K562 (cell line): ENCODE measurements at regions not wholly inside any gene's neighbourhood (a gene's known extent, or its start where the extent isn't known, plus 50 kb on each side); places are given as distances from the start of the nearest gene placed in this dataset.

Source experiments
- ATAC-seq: fragments of 200-7000 bp; cut with Tn5 transposase; 3 replicates; pipeline ENCODE4 v1.9.1; 2020; ENCODE audit warnings: moderate library complexity
- BruUV-seq: library from RNA; stranded (reverse); fragments of 400-500 nt; replicated peaks from 2 replicates; lab custom pipeline; 2021; lab: Mats Ljungman, UMichigan
- CTCF ChIA-PET: fragments of 300-600 bp; formaldehyde crosslinking; extraction: SDS; loops from one replicate; lab custom pipeline; 2021; ENCODE audit warnings: low intra/inter-chr PET ratio; lab: Yijun Ruan, JAX
- POLR2A ChIA-PET: fragments of 300-600, 350-650 bp; sonication (Branson Sonifier 250); formaldehyde crosslinking; extraction: SDS; loops from one replicate; lab custom pipeline; 2021; ENCODE audit warnings: antibody characterized with exemption, inconsistent platforms; lab: Yijun Ruan, JAX
- DNase-seq, 4 experiments: peaks; one replicate each; pipeline versions ENCODE4 v3.0.0 to v3.0.0-alpha.2; 2011 to 2018; ENCODE audit warnings: low spot score in 3 of 4, mixed read lengths in 3 of 4; ENCODE audit errors: extremely low read depth in 1 of 4
- FAIRE-seq: peaks from 2 replicates; lab custom pipeline; 2011; peaks lifted over from hg19 to GRCh38; lab: Jason Lieb, UNC
- H2AFZ ChIP-seq: 2 replicates; pipeline ENCODE4 v1.6.0; 2011; ENCODE audit warnings: low read depth, low read length, control low read depth, inconsistent platforms
- H3K27ac ChIP-seq: fragments of 200-600 bp; 3 replicates; pipeline ENCODE4 v1.8.0; 2011; ENCODE audit warnings: low read depth, mild to moderate bottlenecking, control low read depth, inconsistent platforms, low read length, moderate library complexity, mixed read lengths; ENCODE audit errors: extremely low read depth
- H3K27me3 ChIP-seq, 2 experiments: fragments of 300-600 bp in 1 of 2; 2 replicates in 1 of 2; 3 replicates in 1 of 2; pipeline versions ENCODE4 v1.6.0 to v1.8.0; 2011; ENCODE audit warnings: inconsistent platforms in 2 of 2, low read length in 2 of 2, mild to moderate bottlenecking in 1 of 2, mixed read lengths in 1 of 2, moderate library complexity in 1 of 2; ENCODE audit not compliant: control insufficient read depth in 2 of 2, insufficient read depth in 2 of 2
- H3K36me3 ChIP-seq: fragments of 300-600 bp; 3 replicates; pipeline ENCODE4 v1.8.0; 2011; ENCODE audit warnings: mild to moderate bottlenecking, low read length, inconsistent platforms; ENCODE audit not compliant: control insufficient read depth, insufficient read depth
- H3K4me1 ChIP-seq, 2 experiments: fragments of 200-600 bp in 1 of 2; replicated peaks in 1 of 2; 2 replicates in 1 of 2; 3 replicates in 1 of 2; pipeline versions ENCODE4 v1.5.1 to v1.8.0; 2011; ENCODE audit warnings: inconsistent platforms in 2 of 2, low read length in 2 of 2, mild to moderate bottlenecking in 1 of 2, mixed read lengths in 1 of 2, moderate library complexity in 1 of 2; ENCODE audit not compliant: control insufficient read depth in 2 of 2, insufficient read depth in 2 of 2
- H3K4me2 ChIP-seq: 2 replicates; pipeline ENCODE4 v1.6.1; 2011; ENCODE audit warnings: low read length, control low read depth, inconsistent platforms, mixed read lengths; ENCODE audit not compliant: insufficient read depth
- H3K4me3 ChIP-seq: fragments of 200-600 bp; sonication (generic), shearing (Covaris generic); 2 replicates; pipeline ENCODE4 v1.5.1; 2016; ENCODE audit warnings: control low read depth, inconsistent platforms
- H3K79me2 ChIP-seq: fragments of 200-600 bp; 3 replicates; pipeline ENCODE4 v1.8.0; 2011; ENCODE audit warnings: low read length, inconsistent platforms; ENCODE audit not compliant: control insufficient read depth, insufficient read depth
- H3K9ac ChIP-seq, 2 experiments: 2 replicates each; pipeline versions ENCODE4 v1.6.0 to v1.6.1; 2011; ENCODE audit warnings: low read depth in 2 of 2, low read length in 2 of 2, control low read depth in 1 of 2, inconsistent platforms in 1 of 2, mild to moderate bottlenecking in 1 of 2, mixed read lengths in 1 of 2; ENCODE audit not compliant: insufficient read depth in 1 of 2
- H3K9me1 ChIP-seq: one replicate; pipeline ENCODE4 v1.6.0; 2011; ENCODE audit warnings: inconsistent platforms, mild to moderate bottlenecking, low read length, moderate library complexity; ENCODE audit not compliant: control insufficient read depth, insufficient read depth
- H3K9me3 ChIP-seq: replicated peaks from 2 replicates; pipeline ENCODE4 v1.5.1; 2011; ENCODE audit warnings: low read depth, low read length, inconsistent platforms; ENCODE audit not compliant: control insufficient read depth, insufficient read depth
- H4K20me1 ChIP-seq: replicated peaks from 2 replicates; pipeline ENCODE4 v1.6.1; 2011; ENCODE audit warnings: low read length, inconsistent platforms, mixed read lengths; ENCODE audit not compliant: control insufficient read depth, insufficient read depth
- HNRNPLL ChIP-seq: fragments of 200-400 bp; formaldehyde crosslinking; IDR thresholded peaks from 2 replicates; pipeline ENCODE4 v1.6.1; 2017; ENCODE audit warnings: low read length, low read depth, mild to moderate bottlenecking; ENCODE audit not compliant: poor library complexity, severe bottlenecking
- SMAD3 ChIP-seq: fragments of 450-650 bp; formaldehyde crosslinking; conservative IDR thresholded peaks from 2 replicates; pipeline ENCODE4 v1.4.0; 2020; ENCODE audit warnings: mild to moderate bottlenecking
- whole genome bisulfite sequencing: fragments of 100-300 bp; shearing (Covaris generic); methylation state at CpG from one replicate; pipeline ENCODE4 v1.1.6; 2016; ENCODE audit warnings: low coverage, mixed read lengths; ENCODE audit not compliant: insufficient coverage; ENCODE audit errors: missing lambda C conversion rate; 5-methylcytosine and 5-hydroxymethylcytosine counted together
- in situ Hi-C: fragments of 300-500 bp; cut with MboI; formaldehyde crosslinking; loops from 4 replicates; pipeline ENCODE4 v1.15.0; 2018; ENCODE audit warnings: inconsistent platforms, mixed read lengths
- intact Hi-C: fragments of 100-400 bp; cut with micrococcal nuclease; formaldehyde crosslinking; loops from 2 replicates; pipeline ENCODE4 v1.14.2; 2022
- TF ChIP-seq, protein P1 (sequence below), 2 experiments: fragments of 450-650 bp; conservative IDR thresholded peaks; 2 replicates each; pipeline ENCODE4 v1.6.1; 2017; ENCODE audit warnings: mild to moderate bottlenecking in 2 of 2, moderate library complexity in 2 of 2
- TF ChIP-seq, protein P2 (sequence below): fragments of 450-650 bp; conservative IDR thresholded peaks from 2 replicates; pipeline ENCODE4 v1.6.1; 2016; ENCODE audit warnings: missing genetic modification characterization, low read depth, mild to moderate bottlenecking, control low read depth, missing compliant biosample characterization

DNA sequence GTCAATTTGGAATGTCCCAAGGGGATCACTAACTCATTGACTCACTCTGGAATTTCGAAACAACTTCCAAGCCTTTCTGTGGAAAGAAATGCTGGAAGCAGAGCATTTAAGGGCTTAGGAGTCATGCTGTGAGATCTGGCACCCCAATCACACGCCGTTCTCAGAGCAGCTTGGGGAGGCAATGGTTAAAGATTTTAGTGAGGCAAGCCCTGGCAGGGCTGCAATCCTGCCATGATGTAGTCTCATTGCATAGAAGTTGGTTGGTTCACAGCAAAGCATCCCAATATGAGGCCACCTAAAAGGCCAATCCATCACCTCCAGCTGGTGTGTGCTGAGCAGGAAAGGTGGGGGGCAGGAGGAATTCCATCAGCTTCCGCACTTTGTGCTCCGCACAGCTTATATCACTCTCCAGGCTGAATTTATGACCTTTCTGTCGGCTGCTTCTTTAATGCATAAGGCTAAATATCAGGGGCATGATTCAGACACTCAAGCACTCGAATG is 1043.9 kb upstream of the POU3F3 start:
- no peak overlapping the region for H3K4me3 ChIP-seq
- no peak for TF ChIP-seq HNRNPLL
- TF ChIP-seq SMAD3 (CRISPR knock-in tag) = no peak
- TF ChIP-seq, protein P1, sequence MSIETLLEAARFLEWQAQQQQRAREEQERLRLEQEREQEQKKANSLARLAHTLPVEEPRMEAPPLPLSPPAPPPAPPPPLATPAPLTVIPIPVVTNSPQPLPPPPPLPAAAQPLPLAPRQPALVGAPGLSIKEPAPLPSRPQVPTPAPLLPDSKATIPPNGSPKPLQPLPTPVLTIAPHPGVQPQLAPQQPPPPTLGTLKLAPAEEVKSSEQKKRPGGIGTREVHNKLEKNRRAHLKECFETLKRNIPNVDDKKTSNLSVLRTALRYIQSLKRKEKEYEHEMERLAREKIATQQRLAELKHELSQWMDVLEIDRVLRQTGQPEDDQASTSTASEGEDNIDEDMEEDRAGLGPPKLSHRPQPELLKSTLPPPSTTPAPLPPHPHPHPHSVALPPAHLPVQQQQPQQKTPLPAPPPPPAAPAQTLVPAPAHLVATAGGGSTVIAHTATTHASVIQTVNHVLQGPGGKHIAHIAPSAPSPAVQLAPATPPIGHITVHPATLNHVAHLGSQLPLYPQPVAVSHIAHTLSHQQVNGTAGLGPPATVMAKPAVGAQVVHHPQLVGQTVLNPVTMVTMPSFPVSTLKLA (conservative IDR thresholded peaks at IDR 0.05) = no peak
- TF ChIP-seq, protein P2, sequence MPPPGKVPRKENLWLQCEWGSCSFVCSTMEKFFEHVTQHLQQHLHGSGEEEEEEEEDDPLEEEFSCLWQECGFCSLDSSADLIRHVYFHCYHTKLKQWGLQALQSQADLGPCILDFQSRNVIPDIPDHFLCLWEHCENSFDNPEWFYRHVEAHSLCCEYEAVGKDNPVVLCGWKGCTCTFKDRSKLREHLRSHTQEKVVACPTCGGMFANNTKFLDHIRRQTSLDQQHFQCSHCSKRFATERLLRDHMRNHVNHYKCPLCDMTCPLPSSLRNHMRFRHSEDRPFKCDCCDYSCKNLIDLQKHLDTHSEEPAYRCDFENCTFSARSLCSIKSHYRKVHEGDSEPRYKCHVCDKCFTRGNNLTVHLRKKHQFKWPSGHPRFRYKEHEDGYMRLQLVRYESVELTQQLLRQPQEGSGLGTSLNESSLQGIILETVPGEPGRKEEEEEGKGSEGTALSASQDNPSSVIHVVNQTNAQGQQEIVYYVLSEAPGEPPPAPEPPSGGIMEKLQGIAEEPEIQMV (tag) = no peak
- no peak overlapping the region for H3K4me2 ChIP-seq
- ChIA-PET CTCF (no interaction called here), POLR2A (interaction anchor here (0.7 kb wide), 1 partner anchor 272 kb away, joined by 3 read pairs; no protein-coding TSS in a partner anchor)
- no peaks in the 10 kb centered on the region for H3K9me3 ChIP-seq
- no peak for ATAC-seq
- no peaks in the 10 kb centered on the region for H4K20me1 ChIP-seq
- no TSS peak for BruUV-seq
- H3K4me1 ChIP-seq = no peaks in the 10 kb centered on the region
- no peaks in the 10 kb centered on the region for H3K27me3 ChIP-seq
- H3K79me2 ChIP-seq = no peaks in the 10 kb centered on the region
- in situ Hi-C loops = no loop called here
- no peak overlapping the region for H3K9ac ChIP-seq
- H3K36me3 ChIP-seq = no peaks in the 10 kb centered on the region
- no peak overlapping the region for H2AFZ ChIP-seq
- no peak for DNase-seq
- intact Hi-C loops = no loop called here
- no peak for FAIRE-seq
- no peaks in the 10 kb centered on the region for H3K9me1 ChIP-seq
- WGBS = 5% methylated on average over 7 of the region's 7 CpGs
- H3K27ac ChIP-seq = no peak overlapping the region
